Esophagus muscularis mucosa (tissue), 4 donors: ENCODE measurements at regions not wholly inside any gene's neighbourhood (a gene's known extent, or its start where the extent isn't known, plus 50 kb on each side); places are given as distances from the start of the nearest gene placed in this dataset.

ENCODE experiments used
- DNase-seq: peaks from one replicate; pipeline ENCODE4 v3.0.0-alpha.2; 2017; ENCODE audit errors: extremely low spot score
- H3K27ac ChIP-seq, 4 donors: fragments of 200-600 bp; sonication (generic); replicated peaks in 1 of 4; 1 replicate in 3 of 4; 2 replicates in 1 of 4; pipeline ENCODE4 v1.5.1; 2016 to 2019; ENCODE audit warnings: mild to moderate bottlenecking in 1 of 4
- H3K27me3 ChIP-seq, 4 donors: fragments of 200-600 bp; sonication (generic); one replicate each; pipeline versions ENCODE4 v1.5.1 to v1.6.0; 2016 to 2019
- H3K36me3 ChIP-seq, 4 donors: fragments of 200-600 bp; sonication (generic); one replicate each; pipeline ENCODE4 v1.5.1; 2016 to 2019
- H3K4me1 ChIP-seq, 4 donors: fragments of 200-600 bp; sonication (generic); one replicate each; pipeline ENCODE4 v1.5.1; 2016 to 2019
- H3K4me3 ChIP-seq, 4 donors: fragments of 200-600 bp; sonication (generic); 1 replicate in 2 of 4; 2 replicates in 2 of 4; pipeline ENCODE4 v1.5.1; 2016 to 2019; ENCODE audit warnings: mild to moderate bottlenecking in 4 of 4, moderate library complexity in 1 of 4
- H3K9me3 ChIP-seq, 4 donors: fragments of 200-600 bp; sonication (generic); 1 replicate in 3 of 4; 2 replicates in 1 of 4; pipeline ENCODE4 v1.5.1; 2016 to 2019
- EP300 ChIP-seq: sonication (generic); formaldehyde crosslinking; IDR thresholded peaks from one replicate; pipeline ENCODE4 v1.6.1; 2017; ENCODE audit warnings: antibody characterized with exemption
- POLR2A ChIP-seq: fragments of 450-650 bp; IDR thresholded peaks from one replicate; pipeline ENCODE4 v1.6.1; 2017; ENCODE audit warnings: antibody characterized with exemption, moderate library complexity, mild to moderate bottlenecking, low read depth
- POLR2AphosphoS5 ChIP-seq, 2 donors: sonication (generic); formaldehyde crosslinking; IDR thresholded peaks; one replicate each; pipeline ENCODE4 v1.6.1; 2017; ENCODE audit warnings: antibody characterized with exemption in 2 of 2
- WGBS: methylation state at CpG from one replicate; pipeline ENCODE4 v1.1.5; 2018; 5-methylcytosine and 5-hydroxymethylcytosine counted together
- intact Hi-C: fragments of 100-400 bp; cut with DNase I; formaldehyde crosslinking; loops from one replicate; pipeline ENCODE4 v1.15.1; 2023
- TF ChIP-seq, protein P1 (sequence below), 3 experiments: fragments of 200-600 bp in 2 of 3; fragments of 450-650 bp in 1 of 3; sonication (generic) in 2 of 3; IDR thresholded peaks; one replicate each; pipeline ENCODE4 v1.5.1; 2017 to 2019; ENCODE audit warnings: antibody characterized with exemption in 3 of 3, mild to moderate bottlenecking in 2 of 3, moderate library complexity in 1 of 3

DNA sequence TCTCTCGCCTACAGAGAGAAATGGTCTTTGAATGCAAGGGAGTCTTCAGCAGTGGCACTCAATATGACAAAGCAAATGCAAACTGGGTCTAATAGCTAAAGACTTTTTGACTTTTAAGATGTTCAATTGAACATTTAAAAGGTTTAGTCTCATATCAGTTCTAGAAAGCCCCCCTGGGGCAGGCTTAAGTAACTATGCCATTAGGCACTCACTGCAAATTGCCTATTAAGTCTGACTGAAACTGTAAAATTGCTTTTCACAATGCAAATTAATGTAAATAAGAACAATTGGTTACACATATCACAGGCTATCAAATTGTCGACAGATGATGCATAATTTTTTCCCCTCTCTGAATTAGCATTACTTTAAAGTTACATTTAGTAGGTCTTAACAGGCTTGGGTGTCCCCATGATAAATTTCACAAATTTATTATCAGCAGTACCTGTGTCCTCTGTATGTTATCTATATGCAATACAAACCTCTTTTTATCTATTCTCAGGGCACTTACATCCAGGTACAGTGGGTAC is 329.1 kb downstream of the LRRIQ3 start:
- Histone ChIP-seq H3K4me1 (no peaks in the 10 kb centered on the region), H3K27ac (no peak overlapping the region), H3K27me3 (no peaks in the 10 kb centered on the region), H3K36me3 (no peaks in the 10 kb centered on the region), H3K4me3 (no peak overlapping the region), H3K9me3 (no peaks in the 10 kb centered on the region)
- 81% methylated on average over 2 of the region's 2 CpGs for WGBS
- intact Hi-C loops = no loop called here
- TF ChIP-seq POLR2AphosphoS5 (IDR thresholded peaks at IDR 0.05) (no peak), POLR2A (no peak), EP300 (no peak)
- TF ChIP-seq, protein P1, sequence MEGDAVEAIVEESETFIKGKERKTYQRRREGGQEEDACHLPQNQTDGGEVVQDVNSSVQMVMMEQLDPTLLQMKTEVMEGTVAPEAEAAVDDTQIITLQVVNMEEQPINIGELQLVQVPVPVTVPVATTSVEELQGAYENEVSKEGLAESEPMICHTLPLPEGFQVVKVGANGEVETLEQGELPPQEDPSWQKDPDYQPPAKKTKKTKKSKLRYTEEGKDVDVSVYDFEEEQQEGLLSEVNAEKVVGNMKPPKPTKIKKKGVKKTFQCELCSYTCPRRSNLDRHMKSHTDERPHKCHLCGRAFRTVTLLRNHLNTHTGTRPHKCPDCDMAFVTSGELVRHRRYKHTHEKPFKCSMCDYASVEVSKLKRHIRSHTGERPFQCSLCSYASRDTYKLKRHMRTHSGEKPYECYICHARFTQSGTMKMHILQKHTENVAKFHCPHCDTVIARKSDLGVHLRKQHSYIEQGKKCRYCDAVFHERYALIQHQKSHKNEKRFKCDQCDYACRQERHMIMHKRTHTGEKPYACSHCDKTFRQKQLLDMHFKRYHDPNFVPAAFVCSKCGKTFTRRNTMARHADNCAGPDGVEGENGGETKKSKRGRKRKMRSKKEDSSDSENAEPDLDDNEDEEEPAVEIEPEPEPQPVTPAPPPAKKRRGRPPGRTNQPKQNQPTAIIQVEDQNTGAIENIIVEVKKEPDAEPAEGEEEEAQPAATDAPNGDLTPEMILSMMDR (IDR thresholded peaks at IDR 0.05) = no peak
- no peak for DNase-seq

DNA sequence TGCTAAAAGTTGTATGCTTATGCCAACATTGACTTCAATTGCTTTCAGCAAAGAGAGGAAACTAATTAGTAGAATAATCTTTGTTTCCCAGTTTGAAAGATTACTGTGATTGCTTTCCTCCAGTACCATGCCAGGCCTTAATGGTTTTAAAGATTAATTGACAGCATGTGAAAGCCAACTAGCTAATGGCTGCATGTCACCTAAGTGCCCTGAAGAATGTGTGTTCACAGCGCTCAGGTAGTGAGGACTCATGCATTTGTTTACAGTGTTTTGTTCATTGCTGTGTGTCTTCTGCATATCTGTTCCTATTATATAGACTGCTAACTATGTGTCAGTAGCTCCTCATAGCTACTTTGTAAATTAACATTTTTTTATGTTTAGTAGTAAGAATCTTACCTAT is 335.6 kb downstream of the LRRIQ3 start:
- no peak overlapping the region for H3K27ac ChIP-seq
- intact Hi-C loops = no loop called here
- no peaks in the 10 kb centered on the region for H3K36me3 ChIP-seq
- WGBS = 90% methylated on average over 1 of the region's 1 CpG
- no peaks in the 10 kb centered on the region for H3K4me1 ChIP-seq
- H3K4me3 ChIP-seq = no peak overlapping the region
- no peaks in the 10 kb centered on the region for H3K27me3 ChIP-seq
- DNase-seq = no peak
- TF ChIP-seq POLR2A (no peak), POLR2AphosphoS5 (IDR thresholded peaks at IDR 0.05) (no peak), EP300 (no peak)
- TF ChIP-seq, protein P1 (IDR thresholded peaks at IDR 0.05) = no peak
- H3K9me3 ChIP-seq = no peaks in the 10 kb centered on the region

DNA sequence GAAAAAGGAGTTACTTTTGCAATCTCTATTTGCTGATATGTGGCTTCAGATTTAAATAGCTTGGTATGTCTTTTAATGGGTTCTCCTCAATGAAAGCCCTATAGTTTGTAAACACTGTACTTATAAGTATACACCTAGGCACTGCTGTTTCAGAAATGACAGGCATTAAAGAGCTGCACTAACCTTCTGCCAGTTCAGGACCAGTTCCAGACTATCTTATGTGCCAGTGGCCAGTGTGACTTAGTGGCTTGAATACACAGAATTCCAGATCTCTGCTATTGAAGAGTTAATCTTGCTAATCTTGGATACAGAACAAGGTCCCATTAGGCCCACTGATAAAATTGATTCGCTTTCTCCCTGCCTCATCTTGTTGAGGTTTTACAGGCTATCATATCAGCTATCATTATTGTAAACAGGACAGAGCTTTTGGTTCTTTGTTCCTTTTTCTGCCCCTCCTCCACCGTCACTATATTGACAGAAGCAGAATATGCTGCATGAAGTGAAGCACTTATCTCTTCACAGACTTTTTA is 337.5 kb downstream of the LRRIQ3 start:
- TF ChIP-seq EP300 (no peak), POLR2AphosphoS5 (IDR thresholded peaks at IDR 0.05) (no peak), POLR2A (no peak)
- TF ChIP-seq, protein P1 (IDR thresholded peaks at IDR 0.05) = no peak
- H3K4me1 ChIP-seq = no peaks in the 10 kb centered on the region
- WGBS = 67% methylated on average over 2 of the region's 2 CpGs
- no peaks in the 10 kb centered on the region for H3K9me3 ChIP-seq
- H3K4me3 ChIP-seq = no peak overlapping the region
- no peak for DNase-seq
- H3K36me3 ChIP-seq = no peaks in the 10 kb centered on the region
- intact Hi-C loops = no loop called here
- no peaks in the 10 kb centered on the region for H3K27me3 ChIP-seq
- no peak overlapping the region for H3K27ac ChIP-seq

DNA sequence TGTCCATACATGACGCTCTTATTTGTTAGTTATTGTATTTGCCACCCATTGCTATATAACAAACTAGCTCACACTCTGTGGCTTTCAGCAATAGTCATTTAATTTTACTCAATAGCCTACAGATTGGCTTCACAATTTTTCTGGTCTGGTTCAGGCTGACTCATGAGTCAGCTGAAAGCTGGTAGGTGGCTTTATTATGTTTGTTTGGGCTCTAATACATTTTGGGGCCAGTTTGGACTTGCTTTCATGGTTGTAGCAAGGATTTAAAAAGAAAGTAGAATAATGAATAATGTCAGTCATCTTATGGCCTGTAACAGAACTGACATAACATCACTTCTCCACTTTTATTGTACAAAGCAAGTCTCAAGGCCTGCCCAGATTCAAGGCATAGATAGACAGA is 338.7 kb downstream of the LRRIQ3 start:
- TF ChIP-seq POLR2A (no peak), EP300 (no peak), POLR2AphosphoS5 (IDR thresholded peaks at IDR 0.05) (no peak)
- TF ChIP-seq, protein P1 (IDR thresholded peaks at IDR 0.05) = no peak
- Histone ChIP-seq H3K4me3 (no peak overlapping the region), H3K36me3 (no peaks in the 10 kb centered on the region), H3K27me3 (no peaks in the 10 kb centered on the region), H3K4me1 (no peaks in the 10 kb centered on the region), H3K9me3 (no peaks in the 10 kb centered on the region), H3K27ac (no peak overlapping the region)
- 89% methylated on average over 1 of the region's 1 CpG for WGBS
- DNase-seq = no peak
- intact Hi-C loops = no loop called here

DNA sequence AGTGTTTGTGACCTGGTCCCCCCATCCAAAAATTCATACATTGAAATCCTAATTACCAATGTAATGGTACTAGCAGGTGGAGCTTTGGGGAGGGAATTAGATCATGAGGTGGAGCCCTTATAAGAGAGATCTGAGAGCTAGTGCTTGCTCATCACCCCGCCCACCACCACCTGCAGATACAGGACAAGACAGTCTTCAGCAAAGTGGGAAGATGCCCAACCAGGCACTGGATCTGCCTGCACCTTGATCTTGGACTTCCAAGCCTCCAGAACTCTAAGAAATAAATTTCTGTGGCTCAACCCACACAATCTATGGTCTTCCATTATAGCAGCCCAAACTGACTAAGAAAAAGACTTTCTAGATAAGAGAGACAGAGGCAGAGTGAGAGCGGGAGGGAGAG is 343.4 kb downstream of the LRRIQ3 start:
- Histone ChIP-seq H3K4me1 (no peaks in the 10 kb centered on the region), H3K27ac (no peak overlapping the region), H3K4me3 (no peak overlapping the region), H3K27me3 (no peaks in the 10 kb centered on the region), H3K9me3 (no peaks in the 10 kb centered on the region), H3K36me3 (no peaks in the 10 kb centered on the region)
- TF ChIP-seq POLR2A = no peak
- TF ChIP-seq, protein P1 (IDR thresholded peaks at IDR 0.05) = no peak
- intact Hi-C loops = no loop called here
- 80% methylated on average over 2 of the region's 2 CpGs for whole genome bisulfite sequencing
- no peak for DNase-seq
